Activated B cell treated with CpG ODN at 0.5 μM for 24 hours (primary cell): ENCODE measurements at regions not wholly inside any gene's neighbourhood (a gene's known extent, or its start where the extent isn't known, plus 50 kb on each side); places are given as distances from the start of the nearest gene placed in this dataset.

ENCODE experiments used
- ATAC-seq: fragments of 200-7000 bp; cut with Tn5 transposase; one replicate; pipeline ENCODE4 v1.10.0; 2021; ENCODE audit warnings: low read depth, mild to moderate bottlenecking, moderate library complexity
- CTCF ChIA-PET: fragments of 350-600 bp; sonication (Branson Sonifier 250); formaldehyde crosslinking; loops from one replicate; lab custom pipeline; 2021; ENCODE audit warnings: antibody characterized with exemption; lab: Charles Lee
- POLR2A ChIA-PET: fragments of 350-600 bp; sonication (Branson Sonifier 250); formaldehyde crosslinking; loops from one replicate; lab custom pipeline; 2021; ENCODE audit warnings: antibody characterized with exemption; lab: Charles Lee
- DNase-seq: peaks from one replicate; pipeline ENCODE4 v3.0.0; 2022
- H3K27ac Mint-ChIP-seq: one replicate; pipeline ENCODE4 v1.8.0; 2020; ENCODE audit warnings: mixed read lengths
- H3K27me3 Mint-ChIP-seq: one replicate; pipeline ENCODE4 v1.8.0; 2021; ENCODE audit warnings: mixed read lengths
- H3K36me3 Mint-ChIP-seq: one replicate; pipeline ENCODE4 v1.8.0; 2021; ENCODE audit warnings: low read depth, mixed read lengths
- H3K4me1 Mint-ChIP-seq: one replicate; pipeline ENCODE4 v1.8.0; 2021; ENCODE audit warnings: mixed read lengths
- H3K4me3 Mint-ChIP-seq: one replicate; pipeline ENCODE4 v1.8.0; 2020; ENCODE audit warnings: mild to moderate bottlenecking, mixed read lengths
- H3K9me3 Mint-ChIP-seq: one replicate; pipeline ENCODE4 v1.8.0; 2020; ENCODE audit warnings: mixed read lengths
- CTCF ChIP-seq: fragments of 200-600 bp; IDR thresholded peaks from one replicate; pipeline ENCODE4 v1.8.0; 2022; ENCODE audit warnings: antibody characterized with exemption, mild to moderate bottlenecking
- intact Hi-C: fragments of 100-400 bp; cut with micrococcal nuclease; formaldehyde crosslinking; loops from one replicate; pipeline ENCODE4 v1.15.1; 2024

GRCh38 chr1:83023212-83023611 lies 975.7 kb downstream of the TTLL7 start:
- Mint-ChIP-seq H3K9me3 (peaks cover 12% of the 10 kb centered on the region), H3K4me1 (no peaks in the 10 kb centered on the region)
- CTCF ChIA-PET = no interaction called here

GRCh38 chr1:83022206-83022605 lies 976.7 kb downstream of the TTLL7 start:
- peaks cover 6% of the 10 kb centered on the region for H3K36me3 Mint-ChIP-seq
- H3K4me3 Mint-ChIP-seq = no peak overlapping the region
- ATAC-seq = no peak
- no peak overlapping the region for H3K27ac Mint-ChIP-seq
- H3K27me3 Mint-ChIP-seq = no peaks in the 10 kb centered on the region
- POLR2A ChIA-PET = interaction anchor here (0.6 kb wide), 1 partner anchor 41 kb away, joined by 3 read pairs; no protein-coding TSS in a partner anchor
- intact Hi-C loops = no loop called here
- peaks cover 12% of the 10 kb centered on the region for H3K9me3 Mint-ChIP-seq
- CTCF ChIA-PET = no interaction called here
- no peak for TF ChIP-seq CTCF
- DNase-seq = no peak
- no peaks in the 10 kb centered on the region for H3K4me1 Mint-ChIP-seq

More at GRCh38 chr1:83023212-83023611, 975.7 kb downstream of the TTLL7 start:
- Mint-ChIP-seq H3K27ac (no peak overlapping the region), H3K27me3 (no peaks in the 10 kb centered on the region), H3K4me3 (no peak overlapping the region), H3K36me3 (peaks cover 6% of the 10 kb centered on the region)
- POLR2A ChIA-PET = no interaction called here
- no peak for DNase-seq
- no peak for ATAC-seq
- intact Hi-C loops = no loop called here
- no peak for TF ChIP-seq CTCF

- peaks cover 12% of the 10 kb centered on the region for H3K9me3 Mint-ChIP-seq
- intact Hi-C loops = no loop called here
- no peak for ATAC-seq
Observed at GRCh38 chr1:83017701-83018100, 981.2 kb downstream of the TTLL7 start.

GRCh38 chr1:83017276-83017675 lies 981.7 kb downstream of the TTLL7 start:
- intact Hi-C loops = no loop called here
- POLR2A ChIA-PET = no interaction called here
- H3K36me3 Mint-ChIP-seq = peaks cover 6% of the 10 kb centered on the region

More at GRCh38 chr1:83017701-83018100, 981.2 kb downstream of the TTLL7 start:
- H3K27me3 Mint-ChIP-seq = no peaks in the 10 kb centered on the region
- ChIA-PET CTCF (no interaction called here), POLR2A (no interaction called here)
- no peak overlapping the region for H3K27ac Mint-ChIP-seq
- no peak for DNase-seq
- peaks cover 6% of the 10 kb centered on the region for H3K36me3 Mint-ChIP-seq
- no peaks in the 10 kb centered on the region for H3K4me1 Mint-ChIP-seq
- no peak overlapping the region for H3K4me3 Mint-ChIP-seq
- TF ChIP-seq CTCF = no peak

GRCh38 chr1:83016354-83016849 lies 982.5 kb downstream of the TTLL7 start:
- ATAC-seq (no peak), DNase-seq (no peak)
- H3K36me3 Mint-ChIP-seq = peaks cover 6% of the 10 kb centered on the region
- H3K9me3 Mint-ChIP-seq = peaks cover 12% of the 10 kb centered on the region
- no peak overlapping the region for H3K27ac Mint-ChIP-seq
- no peak overlapping the region for H3K4me3 Mint-ChIP-seq
- H3K27me3 Mint-ChIP-seq = no peaks in the 10 kb centered on the region
- no peaks in the 10 kb centered on the region for H3K4me1 Mint-ChIP-seq
- intact Hi-C loops = no loop called here
- ChIA-PET CTCF (no interaction called here), POLR2A (no interaction called here)
- no peak for TF ChIP-seq CTCF

More at GRCh38 chr1:83017276-83017675, 981.7 kb downstream of the TTLL7 start:
- CTCF ChIA-PET = no interaction called here
- TF ChIP-seq CTCF = no peak
- no peak for DNase-seq
- H3K4me3 Mint-ChIP-seq = no peak overlapping the region
- H3K9me3 Mint-ChIP-seq = peaks cover 12% of the 10 kb centered on the region
- H3K4me1 Mint-ChIP-seq = no peaks in the 10 kb centered on the region
- no peaks in the 10 kb centered on the region for H3K27me3 Mint-ChIP-seq
- no peak overlapping the region for H3K27ac Mint-ChIP-seq
- no peak for ATAC-seq
